ENCODE measurements at regions not wholly inside any gene's neighbourhood (a gene's known extent, or its start where the extent isn't known, plus 50 kb on each side); places are given as distances from the start of the nearest gene placed in this dataset.

DNA sequence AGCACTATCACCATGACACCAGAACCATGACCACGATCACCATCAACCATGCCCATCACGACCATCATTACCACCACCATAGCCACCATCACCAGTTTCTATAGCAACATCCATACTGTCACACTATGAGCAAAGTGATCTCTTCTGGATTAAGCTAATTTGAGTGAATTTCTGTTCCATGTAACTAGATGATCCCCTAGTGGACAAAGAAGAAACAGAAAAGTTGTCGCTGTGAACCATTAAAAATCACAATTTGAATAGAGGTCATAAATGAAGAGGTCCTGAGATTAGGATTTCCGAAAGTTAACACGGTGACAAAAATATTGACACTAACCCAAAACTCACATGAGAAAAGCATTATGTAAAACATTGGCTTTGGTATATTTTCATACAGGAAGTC is 77.6 kb downstream of the CLRN3 start:
- no peaks in the 10 kb centered on the region for H3K79me2 ChIP-seq (ENCODE audit: control insufficient read depth, insufficient read depth, low read length)
- CTCF ChIA-PET = interaction anchor here (1.5 to 3.0 kb wide), 3 partner anchors 10 to 1881 kb away, joined by 6 to 9 read pairs (median 9); no protein-coding TSS in a partner anchor
- no peak for DNase-seq (ENCODE audit: low read depth, low spot score)
- no peak overlapping the region for H3K9ac ChIP-seq (replicated peaks; ENCODE audit: extremely low read depth, insufficient read depth, low read length)
- dilution Hi-C loops (cut with MboI; ENCODE audit: extremely low pct_ligation_motif_present, low sequenced_read_pairs) = no loop called here
- H3K4me3 ChIP-seq (replicated peaks in 1 of 3; ENCODE audit: insufficient read depth in 1 of 3, low read depth in 1 of 3, low read length in 3 of 3) = no peak overlapping the region
- no peaks in the 10 kb centered on the region for H4K20me1 ChIP-seq (replicated peaks; ENCODE audit: control insufficient read depth, extremely low read depth, insufficient read depth, low read length)
- POLR2A ChIA-PET = no interaction called here
- no peaks in the 10 kb centered on the region for H3K9me3 ChIP-seq (replicated peaks; ENCODE audit: control insufficient read depth, insufficient read depth, low read length)
- no peaks in the 10 kb centered on the region for H3K27me3 ChIP-seq (ENCODE audit: control insufficient read depth in 2 of 2, insufficient read depth in 2 of 2, low read length in 2 of 2)
- H3K4me2 ChIP-seq (ENCODE audit: insufficient read depth, low read length) = no peak overlapping the region
- intact Hi-C loops (cut with micrococcal nuclease) = no loop called here
- H3K4me1 ChIP-seq (ENCODE audit: control insufficient read depth, extremely low read depth, insufficient read depth, low read length) = no peaks in the 10 kb centered on the region
- BruUV-seq (replicated peaks) = no TSS peak
- H3K27ac ChIP-seq (ENCODE audit: insufficient read depth, low read depth, low read length) = no peak overlapping the region
- H3K36me3 ChIP-seq (ENCODE audit: control insufficient read depth in 2 of 2, extremely low read depth in 1 of 2, insufficient read depth in 2 of 2, low read length in 2 of 2) = no peaks in the 10 kb centered on the region
- TF ChIP-seq JUN (IDR thresholded peaks at IDR 0.05; ENCODE audit: borderline replicate concordance, insufficient read depth, insufficient read length, low read depth) (no peak), EZH2 (IDR thresholded peaks at IDR 0.05; ENCODE audit: borderline replicate concordance, low read depth, low read length, severe bottlenecking) (no peak), CTCF (IDR thresholded peaks at IDR 0.05; ENCODE audit: extremely low read depth in 1 of 2, insufficient read depth in 1 of 2, low read depth in 1 of 2, low read length in 2 of 2) (peak in 1 of 2 donors; percentile 9)
- TF ChIP-seq, protein P1, sequence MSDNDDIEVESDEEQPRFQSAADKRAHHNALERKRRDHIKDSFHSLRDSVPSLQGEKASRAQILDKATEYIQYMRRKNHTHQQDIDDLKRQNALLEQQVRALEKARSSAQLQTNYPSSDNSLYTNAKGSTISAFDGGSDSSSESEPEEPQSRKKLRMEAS (IDR thresholded peaks at IDR 0.05; ENCODE audit: insufficient read depth, insufficient read length) = no peak
- FAIRE-seq = no peak
- no peak overlapping the region for H2AFZ ChIP-seq (ENCODE audit: low read depth, low read length)
- no peaks in the 10 kb centered on the region for H3K9me1 ChIP-seq (replicated peaks; ENCODE audit: control insufficient read depth, extremely low read depth, insufficient read depth, low read length)

GRCh38 chr10:127824826-127825225 is 67.9 kb downstream of the CLRN3 start:
- intact Hi-C loops (cut with micrococcal nuclease) (no loop called here), dilution Hi-C loops (cut with MboI; ENCODE audit: extremely low pct_ligation_motif_present, low sequenced_read_pairs) (no loop called here)
- Histone ChIP-seq H3K9me1 (replicated peaks; ENCODE audit: control insufficient read depth, extremely low read depth, insufficient read depth, low read length) (no peaks in the 10 kb centered on the region), H2AFZ (ENCODE audit: low read depth, low read length) (no peak overlapping the region), H3K4me3 (replicated peaks in 1 of 3; ENCODE audit: insufficient read depth in 1 of 3, low read depth in 1 of 3, low read length in 3 of 3) (no peak overlapping the region), H3K36me3 (ENCODE audit: control insufficient read depth in 2 of 2, extremely low read depth in 1 of 2, insufficient read depth in 2 of 2, low read length in 2 of 2) (no peaks in the 10 kb centered on the region), H3K4me2 (ENCODE audit: insufficient read depth, low read length) (no peak overlapping the region), H3K9me3 (replicated peaks; ENCODE audit: control insufficient read depth, insufficient read depth, low read length) (no peaks in the 10 kb centered on the region), H3K9ac (replicated peaks; ENCODE audit: extremely low read depth, insufficient read depth, low read length) (no peak overlapping the region), H3K27me3 (ENCODE audit: control insufficient read depth in 2 of 2, insufficient read depth in 2 of 2, low read length in 2 of 2) (no peaks in the 10 kb centered on the region), H4K20me1 (replicated peaks; ENCODE audit: control insufficient read depth, extremely low read depth, insufficient read depth, low read length) (no peaks in the 10 kb centered on the region), H3K4me1 (ENCODE audit: control insufficient read depth, extremely low read depth, insufficient read depth, low read length) (no peaks in the 10 kb centered on the region), H3K79me2 (ENCODE audit: control insufficient read depth, insufficient read depth, low read length) (no peaks in the 10 kb centered on the region), H3K27ac (ENCODE audit: insufficient read depth, low read depth, low read length) (no peak overlapping the region)
- FAIRE-seq (no peak), DNase-seq (ENCODE audit: low read depth, low spot score) (no peak)
- ChIA-PET POLR2A (no interaction called here), CTCF (no interaction called here)
- TF ChIP-seq GATA2 (IDR thresholded peaks at IDR 0.05; ENCODE audit: insufficient read depth, insufficient read length, low read depth, low read length) (no peak), POLR2AphosphoS5 (IDR thresholded peaks at IDR 0.05; ENCODE audit: insufficient read depth, low read depth, low read length) (no peak), POLR2A (IDR thresholded peaks at IDR 0.05; ENCODE audit: low read depth, low read length) (no peak), JUN (IDR thresholded peaks at IDR 0.05; ENCODE audit: borderline replicate concordance, insufficient read depth, insufficient read length, low read depth) (no peak), CTCF (IDR thresholded peaks at IDR 0.05; ENCODE audit: extremely low read depth in 1 of 2, insufficient read depth in 1 of 2, low read depth in 1 of 2, low read length in 2 of 2) (no peak), EZH2 (IDR thresholded peaks at IDR 0.05; ENCODE audit: borderline replicate concordance, low read depth, low read length, severe bottlenecking) (no peak), MYC (IDR thresholded peaks at IDR 0.05; ENCODE audit: low read depth, low read length) (no peak), FOS (IDR thresholded peaks at IDR 0.05; ENCODE audit: borderline replicate concordance, insufficient read depth, low read length) (no peak)
- TF ChIP-seq, protein P1 (IDR thresholded peaks at IDR 0.05; ENCODE audit: insufficient read depth, insufficient read length) = no peak
- BruUV-seq (replicated peaks) = no TSS peak
